Gastroesophageal sphincter (tissue), 3 donors: ENCODE measurements at regions not wholly inside any gene's neighbourhood (a gene's known extent, or its start where the extent isn't known, plus 50 kb on each side); places are given as distances from the start of the nearest gene placed in this dataset.

ENCODE experiments used
- CTCF ChIP-seq, 4 experiments: fragments of 200-600 bp in 2 of 4; fragments of 450-650 bp in 2 of 4; sonication (generic) in 1 of 4; IDR thresholded peaks; one replicate each; pipeline ENCODE4 v1.5.1; 2017 to 2019; ENCODE audit warnings: antibody characterized with exemption in 4 of 4, mild to moderate bottlenecking in 2 of 4, moderate library complexity in 2 of 4
- EP300 ChIP-seq: sonication (generic); formaldehyde crosslinking; IDR thresholded peaks from one replicate; pipeline ENCODE4 v1.6.1; 2017; ENCODE audit warnings: antibody characterized with exemption, mild to moderate bottlenecking
- POLR2A ChIP-seq, 2 donors: fragments of 450-650 bp; IDR thresholded peaks; one replicate each; pipeline ENCODE4 v1.6.1; 2017; ENCODE audit warnings: antibody characterized with exemption in 2 of 2, mild to moderate bottlenecking in 2 of 2, moderate library complexity in 1 of 2
- POLR2AphosphoS5 ChIP-seq: sonication (generic); formaldehyde crosslinking; IDR thresholded peaks from one replicate; pipeline ENCODE4 v1.6.1; 2017; ENCODE audit warnings: antibody characterized with exemption

- no peak for TF ChIP-seq CTCF (IDR thresholded peaks at IDR 0.05)
- TF ChIP-seq POLR2A (IDR thresholded peaks at IDR 0.05), result no peak
- no peak for TF ChIP-seq POLR2AphosphoS5
- TF ChIP-seq EP300, result no peak
Measured at GRCh38 chr6:111957623-111958315, 84.5 kb upstream of the FYN start.
